SK-N-SH treated with all-trans-retinoic acid at 6 μM for 48 hours (cell line): ENCODE measurements at regions not wholly inside any gene's neighbourhood (a gene's known extent, or its start where the extent isn't known, plus 50 kb on each side); places are given as distances from the start of the nearest gene placed in this dataset.

ENCODE experiments used
- BACH2 ChIP-seq: fragments of 250-450 bp; sonication (Bioruptor Pico); IDR thresholded peaks from 2 replicates; pipeline ENCODE4 v1.9.0; 2021; ENCODE audit warnings: mild to moderate bottlenecking, borderline replicate concordance
- CSDC2 ChIP-seq: fragments of 250-450 bp; sonication (Bioruptor Pico); IDR thresholded peaks from 2 replicates; pipeline ENCODE4 v1.5.0; 2020; ENCODE audit warnings: mild to moderate bottlenecking, moderate library complexity
- PATZ1 ChIP-seq: fragments of 250-450 bp; sonication (Bioruptor Pico); IDR thresholded peaks from 2 replicates; pipeline ENCODE4 v1.8.0; 2020; ENCODE audit warnings: mild to moderate bottlenecking, moderate library complexity, borderline replicate concordance
- RARB ChIP-seq: fragments of 250-450 bp; sonication (Bioruptor Pico); IDR thresholded peaks from 2 replicates; pipeline ENCODE4 v1.8.0; 2021; ENCODE audit warnings: mild to moderate bottlenecking, moderate library complexity
- ZC3H10 ChIP-seq: fragments of 250-450 bp; sonication (Bioruptor Pico); IDR thresholded peaks from 2 replicates; pipeline ENCODE4 v1.5.1; 2021; ENCODE audit warnings: mild to moderate bottlenecking, moderate library complexity
- ZFP3 ChIP-seq: fragments of 250-450 bp; sonication (Bioruptor Pico); IDR thresholded peaks from 2 replicates; pipeline ENCODE4 v1.5.0; 2020; ENCODE audit warnings: mild to moderate bottlenecking, moderate library complexity

GRCh38 chr15:20356911-20357480 lies 184.6 kb downstream of the GOLGA6L6 start:
- TF ChIP-seq CSDC2 (CRISPR knock-in tag): no peak
- TF ChIP-seq BACH2 (CRISPR knock-in tag): no peak
- no peak for TF ChIP-seq ZC3H10 (CRISPR knock-in tag)
- TF ChIP-seq ZFP3: no peak
- no peak for TF ChIP-seq PATZ1 (CRISPR knock-in tag)
- TF ChIP-seq RARB (CRISPR knock-in tag): no peak
